NCI-H2196 (cell line): ENCODE measurements at regions not wholly inside any gene's neighbourhood (a gene's known extent, or its start where the extent isn't known, plus 50 kb on each side); places are given as distances from the start of the nearest gene placed in this dataset.
A peak's percentile ranks its signal among the peaks of the same experiment; 100 is the strongest.

Experiments used
- DNase-seq: peaks from one replicate; lab custom pipeline; 2025; ENCODE audit not compliant: unreplicated experiment; lab: John Stamatoyannopoulos, UW

GRCh38 chrX:39318506-39319343 is 517.5 kb downstream of the MID1IP1 start:
- no peak for DNase-seq

GRCh38 chrX:39320165-39320564 is 518.9 kb downstream of the MID1IP1 start:
- peak; percentile 38 for DNase-seq

- no peak for DNase-seq
Observed at GRCh38 chrX:39322496-39322895, 521.2 kb downstream of the MID1IP1 start.

- DNase-seq, result peak; percentile 15
Observed at GRCh38 chrX:39324233-39324930, 523.1 kb downstream of the MID1IP1 start.

GRCh38 chrX:39327255-39327654 is 526.0 kb downstream of the MID1IP1 start:
- no peak for DNase-seq

GRCh38 chrX:39327705-39328104 is 526.4 kb downstream of the MID1IP1 start:
- DNase-seq, result no peak

- no peak for DNase-seq
Observed at GRCh38 chrX:39328661-39329060, 527.4 kb downstream of the MID1IP1 start.

- no peak for DNase-seq
Observed at GRCh38 chrX:39331082-39331704, 529.9 kb downstream of the MID1IP1 start.

GRCh38 chrX:39333451-39333850 is 532.2 kb downstream of the MID1IP1 start:
- no peak for DNase-seq

- DNase-seq, result peak; percentile 20
Observed at GRCh38 chrX:39335513-39336235, 534.4 kb downstream of the MID1IP1 start.

- DNase-seq, result peak; percentile 25
Observed at GRCh38 chrX:39336671-39337311, 535.5 kb downstream of the MID1IP1 start.

GRCh38 chrX:39337451-39337850 is 536.2 kb downstream of the MID1IP1 start:
- DNase-seq, result peak; percentile 23

GRCh38 chrX:39338583-39338982 is 537.3 kb downstream of the MID1IP1 start:
- no peak for DNase-seq

GRCh38 chrX:39356119-39356807 is 555.0 kb downstream of the MID1IP1 start:
- no peak for DNase-seq

GRCh38 chrX:39360101-39360500 is 558.8 kb downstream of the MID1IP1 start:
- DNase-seq, result no peak

GRCh38 chrX:39361736-39362135 is 560.5 kb downstream of the MID1IP1 start:
- peak; percentile 1 for DNase-seq

- no peak for DNase-seq
Observed at GRCh38 chrX:39367416-39367815, 566.2 kb downstream of the MID1IP1 start.

GRCh38 chrX:39372115-39372514 is 570.9 kb downstream of the MID1IP1 start:
- DNase-seq, result no peak

- DNase-seq, result no peak
Observed at GRCh38 chrX:39377157-39377556, 575.9 kb downstream of the MID1IP1 start.

- DNase-seq, result no peak
Observed at GRCh38 chrX:39377773-39378172, 576.5 kb downstream of the MID1IP1 start.
